Sigmoid colon (tissue), 3 donors: ENCODE measurements at regions not wholly inside any gene's neighbourhood (a gene's known extent, or its start where the extent isn't known, plus 50 kb on each side); places are given as distances from the start of the nearest gene placed in this dataset.

Experiments
- CTCF ChIP-seq, 4 experiments: fragments of 450-650 bp in 3 of 4; fragments of 200-600 bp in 1 of 4; IDR thresholded peaks; one replicate each; pipeline ENCODE4 v1.5.1; 2016 to 2019; ENCODE audit warnings: antibody characterized with exemption in 4 of 4, mild to moderate bottlenecking in 3 of 4, moderate library complexity in 2 of 4
- POLR2A ChIP-seq, 2 donors: fragments of 450-650 bp; IDR thresholded peaks; one replicate each; pipeline ENCODE4 v1.6.1; 2016; ENCODE audit warnings: antibody characterized with exemption in 2 of 2, mild to moderate bottlenecking in 2 of 2, moderate library complexity in 2 of 2

- TF ChIP-seq CTCF (IDR thresholded peaks at IDR 0.05) (no peak), POLR2A (IDR thresholded peaks at IDR 0.05) (no peak)
Observed at GRCh38 chr2:220043155-220043989, 415.9 kb downstream of the SLC4A3 start.
